SIG-M5 treated with dmso at 0.1 percent for 504 hours (cell line): ENCODE measurements at regions not wholly inside any gene's neighbourhood (a gene's known extent, or its start where the extent isn't known, plus 50 kb on each side); places are given as distances from the start of the nearest gene placed in this dataset.
"Not testable (repeated sequence)": the region's sequence is repeated elsewhere in the genome, so short reads cannot be mapped to it uniquely, and the experiment has no call there.

ENCODE experiments used
- DNase-seq: peaks from one replicate; lab custom pipeline; 2025; ENCODE audit not compliant: unreplicated experiment; lab: John Stamatoyannopoulos, UW

GRCh38 chr5:166068547-166069335, 2222.7 kb upstream of the WWC1 start:
- no peak for DNase-seq

GRCh38 chr5:166073901-166074581, 2217.4 kb upstream of the WWC1 start:
- no peak for DNase-seq

- no peak for DNase-seq
Measured at GRCh38 chr5:166074582-166075481, 2216.6 kb upstream of the WWC1 start.

- DNase-seq, result no peak
Measured at GRCh38 chr5:166083183-166083959, 2208.1 kb upstream of the WWC1 start.

GRCh38 chr5:166086568-166086967, 2204.9 kb upstream of the WWC1 start:
- DNase-seq, result no peak

GRCh38 chr5:166088389-166089039, 2202.9 kb upstream of the WWC1 start:
- DNase-seq, result no peak

- DNase-seq, result no peak
Measured at GRCh38 chr5:166091931-166092330, 2199.5 kb upstream of the WWC1 start.

GRCh38 chr5:166093312-166093711, 2198.1 kb upstream of the WWC1 start:
- no peak for DNase-seq

GRCh38 chr5:166102947-166103346, 2188.5 kb upstream of the WWC1 start:
- DNase-seq, result no peak

- no peak for DNase-seq
Measured at GRCh38 chr5:166111021-166111420, 2180.4 kb upstream of the WWC1 start.

GRCh38 chr5:166117072-166118066, 2174.1 kb upstream of the WWC1 start:
- DNase-seq, result no peak

GRCh38 chr5:166119506-166119905, 2171.9 kb upstream of the WWC1 start:
- DNase-seq, result no peak

- DNase-seq, result no peak
Measured at GRCh38 chr5:166123717-166124116, 2167.7 kb upstream of the WWC1 start.

- no peak for DNase-seq
Measured at GRCh38 chr5:166127766-166128570, 2163.5 kb upstream of the WWC1 start.

GRCh38 chr5:166145107-166145506, 2146.3 kb upstream of the WWC1 start:
- DNase-seq, result not testable (repeated sequence)

- no peak for DNase-seq
Measured at GRCh38 chr5:166163996-166164610, 2127.3 kb upstream of the WWC1 start.

- no peak for DNase-seq
Measured at GRCh38 chr5:166165596-166165995, 2125.8 kb upstream of the WWC1 start.

- DNase-seq, result no peak
Measured at GRCh38 chr5:166166071-166166470, 2125.4 kb upstream of the WWC1 start.
